Embryonic facial prominence (tissue), 1 donor: ENCODE measurements at regions not wholly inside any gene's neighbourhood (a gene's known extent, or its start where the extent isn't known, plus 50 kb on each side); places are given as distances from the start of the nearest gene placed in this dataset.
"Not testable (repeated sequence)": the region's sequence is repeated elsewhere in the genome, so short reads cannot be mapped to it uniquely, and the experiment has no call there.

Experiments
- DNase-seq: peaks from one replicate; pipeline ENCODE4 v3.0.0-alpha.2; 2016; ENCODE audit errors: extremely low spot score

GRCh38 chr5:172548981-172549687, 91.9 kb upstream of the NEURL1B start:
- DNase-seq, result no peak

GRCh38 chr5:172548311-172548731, 92.7 kb upstream of the NEURL1B start:
- no peak for DNase-seq

- no peak for DNase-seq
Measured at GRCh38 chr5:172546196-172546595, 91.9 kb upstream of the SH3PXD2B start.

GRCh38 chr5:172545291-172545801, 91.0 kb upstream of the SH3PXD2B start:
- no peak for DNase-seq

- no peak for DNase-seq
Measured at GRCh38 chr5:172544371-172545095, 90.2 kb upstream of the SH3PXD2B start.

- no peak for DNase-seq
Measured at GRCh38 chr5:172543484-172544298, 89.4 kb upstream of the SH3PXD2B start.

GRCh38 chr5:172542651-172543131, 88.4 kb upstream of the SH3PXD2B start:
- DNase-seq, result no peak

GRCh38 chr5:172541773-172542136, 87.4 kb upstream of the SH3PXD2B start:
- DNase-seq, result no peak

GRCh38 chr5:172541099-172541772, 86.9 kb upstream of the SH3PXD2B start:
- DNase-seq, result no peak

GRCh38 chr5:172540099-172540870, 86.0 kb upstream of the SH3PXD2B start:
- DNase-seq, result no peak

GRCh38 chr5:172535108-172535445, 80.8 kb upstream of the SH3PXD2B start:
- no peak for DNase-seq

- DNase-seq, result no peak
Measured at GRCh38 chr5:172534229-172535107, 80.1 kb upstream of the SH3PXD2B start.

- no peak for DNase-seq
Measured at GRCh38 chr5:172533399-172534228, 79.3 kb upstream of the SH3PXD2B start.

- no peak for DNase-seq
Measured at GRCh38 chr5:172533058-172533398, 78.7 kb upstream of the SH3PXD2B start.

- not testable (repeated sequence) for DNase-seq
Measured at GRCh38 chr5:172532439-172532838, 78.1 kb upstream of the SH3PXD2B start.

- DNase-seq, result no peak
Measured at GRCh38 chr5:172531704-172532026, 77.3 kb upstream of the SH3PXD2B start.

GRCh38 chr5:172530878-172531703, 76.8 kb upstream of the SH3PXD2B start:
- DNase-seq, result no peak

- no peak for DNase-seq
Measured at GRCh38 chr5:172530406-172530805, 76.1 kb upstream of the SH3PXD2B start.
